AG08396 (cell line): ENCODE measurements at regions not wholly inside any gene's neighbourhood (a gene's known extent, or its start where the extent isn't known, plus 50 kb on each side); places are given as distances from the start of the nearest gene placed in this dataset.

Experiments used
- DNase-seq: peaks from one replicate; pipeline ENCODE4 v3.0.0; 2012; ENCODE audit warnings: low spot score, mixed read lengths

DNA sequence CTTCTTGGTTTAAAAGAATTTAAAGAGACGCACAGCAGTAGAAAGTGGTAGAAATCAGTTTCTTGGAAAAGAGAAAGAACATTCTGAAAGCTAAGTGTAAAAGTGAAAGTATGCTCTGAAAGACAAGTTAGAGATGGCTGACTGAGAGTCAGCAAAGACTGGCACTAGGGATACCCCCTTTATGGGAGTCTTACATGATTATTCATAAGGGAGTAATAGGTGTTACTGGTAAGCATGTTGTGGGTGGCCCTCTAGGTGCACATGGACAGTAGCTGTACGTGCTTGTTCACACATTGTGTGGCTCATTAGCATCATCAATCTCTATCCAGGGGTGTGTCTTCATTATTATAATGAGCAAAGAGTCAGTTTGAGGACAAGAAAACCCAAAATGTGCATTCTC, 816.2 kb downstream of the CBLN2 start:
- no peak for DNase-seq

DNA sequence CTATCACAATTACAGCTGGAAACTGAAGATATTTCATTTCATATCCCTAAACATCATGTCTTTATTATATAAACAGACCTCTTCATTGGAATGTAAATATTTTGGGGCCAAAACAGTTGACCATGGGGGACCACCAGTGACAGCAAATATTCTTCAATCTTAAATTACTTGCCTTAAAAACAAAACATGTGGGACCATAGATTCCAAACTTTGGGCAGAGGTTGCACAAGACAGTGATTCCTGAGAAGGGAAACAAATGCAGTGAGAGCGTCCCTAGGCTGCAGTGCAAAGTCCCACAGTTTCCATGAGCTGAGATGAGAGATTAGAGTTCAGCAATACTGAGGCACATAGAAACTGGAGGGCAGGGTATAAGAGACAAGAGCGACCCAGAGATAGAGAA, 818.9 kb downstream of the CBLN2 start:
- no peak for DNase-seq

- no peak for DNase-seq
Observed at GRCh38 chr18:71707985-71708500, 836.1 kb downstream of the CBLN2 start.

GRCh38 chr18:71707400-71707799, 836.7 kb downstream of the CBLN2 start:
- DNase-seq: no peak

GRCh38 chr18:71689416-71690160, 854.6 kb downstream of the CBLN2 start:
- no peak for DNase-seq

DNA sequence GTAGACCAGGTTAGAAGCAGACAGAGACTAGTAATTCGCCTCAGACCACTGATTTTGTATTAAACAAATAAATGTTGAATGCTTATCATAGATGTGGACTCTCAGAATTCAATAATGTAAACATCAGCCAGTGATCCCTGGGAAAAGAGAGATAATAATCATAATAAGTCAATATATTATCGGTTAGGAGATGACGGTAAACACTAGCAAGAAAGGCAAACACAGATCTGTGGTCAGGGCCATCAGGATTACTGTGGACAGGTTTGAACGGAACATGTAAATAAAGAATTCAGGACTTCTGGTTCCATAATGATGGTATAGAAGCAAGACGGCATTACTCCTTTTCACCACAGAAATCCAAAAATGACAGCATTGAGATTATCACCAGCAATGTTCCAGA, 861.6 kb downstream of the CBLN2 start:
- DNase-seq: no peak

- DNase-seq: no peak
Observed at GRCh38 chr18:71678144-71678543, 866.0 kb downstream of the CBLN2 start.

GRCh38 chr18:71673954-71674353, 870.2 kb downstream of the CBLN2 start:
- no peak for DNase-seq

DNA sequence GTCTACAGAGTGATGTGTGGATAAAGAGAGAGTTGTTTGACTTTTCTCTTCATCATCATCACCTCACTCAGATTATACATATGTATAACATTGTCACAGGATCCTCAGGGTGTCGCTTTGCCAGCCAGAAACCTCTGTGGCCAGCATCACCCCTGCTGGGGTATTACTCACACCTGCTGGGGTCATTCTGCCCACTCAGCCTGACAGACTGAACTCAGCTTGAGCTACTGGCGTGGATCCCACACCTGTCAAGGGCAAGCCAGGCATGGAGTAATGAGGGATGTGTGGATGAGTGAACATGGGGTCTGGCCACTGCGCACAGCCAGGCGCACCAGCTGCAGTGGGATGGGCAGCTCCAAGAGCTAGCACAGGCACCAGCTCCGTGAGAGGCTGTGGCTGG, 870.6 kb downstream of the CBLN2 start:
- DNase-seq: no peak

DNA sequence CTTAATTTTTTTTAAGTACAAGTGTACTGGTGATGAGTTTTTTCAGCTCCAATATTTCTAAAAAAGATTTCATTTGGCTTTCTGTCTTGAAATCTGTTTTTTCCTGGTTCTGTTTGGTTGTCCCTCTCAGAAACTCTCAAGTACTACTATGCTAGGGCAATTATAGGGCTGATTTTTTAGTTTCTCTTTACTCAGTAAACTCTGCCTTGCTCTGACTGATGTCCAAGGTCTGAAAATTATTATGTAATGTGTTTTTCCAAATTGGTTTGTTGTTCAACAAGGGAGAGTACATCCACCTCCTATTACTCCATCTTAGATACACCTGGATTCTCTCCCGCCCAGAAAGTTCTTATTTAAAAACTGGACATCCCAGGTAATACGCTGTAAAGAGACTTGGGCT, 877.7 kb downstream of the CBLN2 start:
- no peak for DNase-seq

- DNase-seq: no peak
Observed at GRCh38 chr18:71665131-71665530, 879.0 kb downstream of the CBLN2 start.

GRCh38 chr18:71643822-71644221, 900.3 kb downstream of the CBLN2 start:
- no peak for DNase-seq

- no peak for DNase-seq
Observed at GRCh38 chr18:71630696-71631095, 913.4 kb downstream of the CBLN2 start.

DNA sequence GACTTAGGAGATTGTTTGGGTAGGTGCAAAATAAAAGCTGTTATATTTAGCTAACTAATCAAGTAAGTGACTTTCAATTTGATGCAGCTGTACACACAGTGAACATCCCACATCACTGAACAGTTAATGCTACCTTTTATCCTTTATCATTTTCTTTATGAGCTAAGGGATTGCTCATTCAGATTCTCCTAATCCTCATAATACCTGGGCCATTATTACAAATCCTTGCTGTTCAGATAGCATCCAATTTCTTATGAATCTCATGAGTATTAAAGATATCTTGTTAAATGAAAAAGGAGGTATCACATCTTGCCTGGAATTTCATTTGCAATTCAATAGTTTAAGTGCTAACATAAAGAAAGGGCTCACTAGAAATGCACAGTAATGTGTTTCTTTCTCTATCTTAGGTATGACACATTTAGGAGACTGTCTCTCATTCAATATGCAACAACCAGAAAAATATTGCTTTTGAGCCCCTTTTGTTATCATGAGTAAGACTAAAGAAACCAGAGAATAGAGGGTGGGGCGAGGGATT, 918.5 kb downstream of the CBLN2 start:
- no peak for DNase-seq

DNA sequence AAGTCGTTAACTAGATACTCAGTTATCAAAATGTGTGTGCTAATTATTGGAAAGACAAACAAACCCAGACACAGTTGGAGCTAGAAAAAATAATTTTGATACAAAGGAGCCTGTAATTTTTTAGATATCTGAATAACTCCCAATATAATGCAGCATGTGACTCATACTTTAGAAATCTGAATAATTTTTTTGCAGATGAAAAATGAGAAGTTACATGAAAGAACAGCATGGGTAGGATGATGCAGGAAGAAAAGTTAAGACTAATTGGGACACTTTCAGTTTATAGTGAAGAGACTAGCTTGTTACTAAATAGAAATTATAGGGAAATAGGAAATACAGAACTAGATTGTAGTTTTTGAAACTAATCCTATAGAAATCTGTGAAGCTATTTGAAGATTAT, 945.8 kb downstream of the CBLN2 start:
- no peak for DNase-seq

- no peak for DNase-seq
Observed at GRCh38 chr18:71597219-71597618, 946.9 kb downstream of the CBLN2 start.

GRCh38 chr18:71583252-71583651, 960.9 kb downstream of the CBLN2 start:
- DNase-seq: no peak

DNA sequence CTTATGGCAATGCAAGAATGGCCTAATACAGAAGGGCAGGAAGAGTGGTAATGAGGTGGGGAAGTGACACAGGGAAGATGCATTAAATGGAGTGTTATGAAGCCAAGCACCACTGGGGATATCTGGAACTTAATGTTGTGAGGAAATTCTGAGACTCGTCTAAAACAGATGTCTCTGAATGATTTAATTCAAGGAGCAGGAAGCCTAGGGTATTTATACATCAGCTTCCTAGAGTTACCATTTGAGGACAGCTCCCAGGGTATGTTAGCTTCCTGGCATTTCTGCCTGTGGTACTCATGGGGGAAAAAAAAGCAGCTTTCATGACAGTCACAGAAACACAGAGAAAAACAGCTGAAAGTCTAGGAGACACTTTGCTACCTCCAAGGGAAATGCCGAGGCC, 989.5 kb downstream of the CBLN2 start:
- no peak for DNase-seq

DNA sequence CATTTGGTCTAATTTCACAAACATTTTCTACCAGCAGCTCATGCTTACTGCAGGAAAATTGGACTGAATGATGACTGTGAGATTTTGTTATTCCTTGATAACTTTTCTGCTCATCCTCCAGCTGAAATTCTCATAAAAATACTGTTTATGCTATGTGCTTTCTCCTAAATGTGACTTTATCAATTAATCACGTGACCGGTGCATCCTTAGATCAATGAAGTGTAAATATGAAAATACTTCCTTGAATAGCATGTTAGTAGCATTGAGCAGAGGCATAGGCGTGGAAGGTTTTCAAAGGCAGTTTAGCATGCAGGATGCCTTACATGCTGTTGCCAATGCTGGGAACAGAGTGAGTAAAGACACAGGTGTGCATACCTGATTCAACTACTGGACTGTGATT, 1002.5 kb downstream of the CBLN2 start:
- no peak for DNase-seq

DNA sequence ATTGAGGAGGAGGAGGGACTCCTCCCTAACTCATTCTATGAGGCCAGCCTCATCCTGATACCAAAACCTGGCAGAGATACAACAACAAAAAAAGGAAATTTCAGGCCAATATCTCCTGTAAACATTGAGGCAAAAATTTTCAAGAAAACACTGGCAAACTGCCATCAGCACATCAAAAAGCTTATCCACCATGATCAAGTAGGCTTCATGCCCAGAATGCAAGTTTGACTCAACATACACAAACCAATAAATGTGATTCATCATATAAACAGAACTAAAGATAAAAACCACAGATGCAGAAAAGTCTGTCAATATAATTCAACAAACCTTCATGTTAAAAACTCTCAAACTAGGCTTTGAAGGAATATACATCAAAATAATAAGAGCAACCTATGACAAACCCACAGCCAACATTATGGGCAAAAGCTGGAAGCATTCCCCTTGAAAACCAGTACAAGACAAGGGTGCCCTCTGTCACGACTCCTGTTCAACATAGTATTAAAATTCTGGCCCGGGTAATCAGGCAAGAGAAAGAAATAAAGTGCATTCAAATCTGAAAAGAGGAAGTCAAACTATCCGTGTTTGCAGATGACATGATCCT, 1014.3 kb downstream of the CBLN2 start:
- no peak for DNase-seq

DNA sequence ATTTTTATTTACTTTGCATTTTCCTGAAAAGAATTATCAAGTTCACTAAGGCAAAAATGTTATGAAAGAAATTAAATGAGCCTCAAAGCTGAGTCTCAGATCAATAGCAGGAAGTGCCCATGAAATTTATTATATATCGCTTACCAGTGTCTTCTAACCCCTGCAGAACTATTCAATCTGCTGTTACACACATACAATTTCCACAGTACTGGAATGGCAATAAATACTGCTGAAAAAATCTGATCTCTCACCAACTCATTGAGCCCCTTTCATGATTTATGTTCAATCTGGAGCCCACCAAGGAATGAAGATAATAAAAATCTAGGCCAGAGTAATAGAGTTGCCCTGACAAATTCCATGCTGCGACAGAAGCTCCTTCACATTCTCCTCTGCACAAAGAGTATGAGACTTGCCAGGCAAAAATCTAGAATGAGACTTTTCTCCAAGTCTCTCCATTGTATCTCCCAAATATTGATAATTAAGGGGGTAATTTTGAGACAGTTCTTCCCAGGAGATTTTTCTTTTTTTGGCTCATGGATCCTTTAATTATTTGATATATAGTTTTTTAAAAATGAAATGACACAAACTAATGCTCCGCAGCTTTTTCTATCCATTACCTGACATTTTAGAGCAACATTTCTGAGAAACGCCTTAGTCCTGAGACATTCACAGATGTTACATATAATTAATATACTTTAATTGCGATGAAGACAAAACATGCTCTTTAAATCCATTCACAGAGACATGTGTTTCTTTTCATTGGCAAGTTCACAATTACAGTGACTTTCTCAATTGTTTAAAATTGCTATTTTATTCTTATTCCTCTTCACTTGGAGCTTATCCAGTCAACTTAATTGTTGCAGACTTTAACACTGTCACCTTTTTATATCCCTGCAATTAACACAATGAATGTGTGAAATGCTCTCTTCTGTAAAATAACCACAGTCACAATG, 1020.4 kb downstream of the CBLN2 start:
- no peak for DNase-seq

GRCh38 chr18:71505526-71505925, 1038.6 kb downstream of the CBLN2 start:
- no peak for DNase-seq
